MCF 10A (cell line): ENCODE measurements at regions not wholly inside any gene's neighbourhood (a gene's known extent, or its start where the extent isn't known, plus 50 kb on each side); places are given as distances from the start of the nearest gene placed in this dataset.

Experiments
- BruUV-seq: library from RNA; stranded (reverse); fragments of 400-500 nt; replicated peaks from 2 replicates; lab custom pipeline; 2021; lab: Mats Ljungman, UMichigan
- CTCF ChIA-PET: fragments of 300-600 bp; sonication (Branson Sonifier 250); formaldehyde crosslinking; extraction: SDS; loops from one replicate; lab custom pipeline; 2021; ENCODE audit warnings: antibody characterized with exemption, inconsistent platforms; lab: Yijun Ruan, JAX
- POLR2A ChIA-PET: fragments of 300-600, 350-650 bp; sonication (Branson Sonifier 250); formaldehyde crosslinking; extraction: SDS; loops from one replicate; lab custom pipeline; 2020; ENCODE audit warnings: antibody characterized with exemption, inconsistent platforms; lab: Yijun Ruan, JAX
- DNase-seq: peaks from one replicate; pipeline ENCODE4 v3.0.0-alpha.2; 2018; ENCODE audit not compliant: unreplicated experiment
- H3K27ac Mint-ChIP-seq: one replicate; pipeline ENCODE4 v1.8.0; 2022; ENCODE audit warnings: mild to moderate bottlenecking, low read depth, mixed read lengths; ENCODE audit not compliant: unreplicated experiment
- H3K27me3 Mint-ChIP-seq: one replicate; pipeline ENCODE4 v1.8.0; 2022; ENCODE audit warnings: mixed read lengths; ENCODE audit not compliant: insufficient read depth, unreplicated experiment
- H3K36me3 Mint-ChIP-seq: one replicate; pipeline ENCODE4 v1.8.0; 2022; ENCODE audit warnings: mild to moderate bottlenecking, moderate library complexity, mixed read lengths; ENCODE audit not compliant: insufficient read depth, unreplicated experiment
- H3K4me1 Mint-ChIP-seq: one replicate; pipeline ENCODE4 v1.8.0; 2022; ENCODE audit warnings: mixed read lengths; ENCODE audit not compliant: insufficient read depth, unreplicated experiment
- H3K4me3 Mint-ChIP-seq: one replicate; pipeline ENCODE4 v1.8.0; 2022; ENCODE audit warnings: mild to moderate bottlenecking, moderate library complexity, mixed read lengths; ENCODE audit not compliant: unreplicated experiment
- H3K9me3 Mint-ChIP-seq: one replicate; pipeline ENCODE4 v1.8.0; 2022; ENCODE audit warnings: mixed read lengths; ENCODE audit not compliant: unreplicated experiment
- CTCF ChIP-seq: fragments of 200-600 bp; IDR thresholded peaks from one replicate; pipeline ENCODE4 v1.8.0; 2022; ENCODE audit warnings: antibody characterized with exemption, mild to moderate bottlenecking; ENCODE audit not compliant: unreplicated experiment
- intact Hi-C: fragments of 100-400 bp; cut with micrococcal nuclease; formaldehyde crosslinking; loops from 2 replicates; pipeline ENCODE4 v1.14.1; 2022

GRCh38 chr7:56188823-56189346, 72.7 kb upstream of the NUPR2 start:
- Mint-ChIP-seq H3K4me1 (no peaks in the 10 kb centered on the region), H3K4me3 (no peak overlapping the region), H3K27ac (no peak overlapping the region), H3K27me3 (no peaks in the 10 kb centered on the region), H3K9me3 (peaks cover 18% of the 10 kb centered on the region), H3K36me3 (no peaks in the 10 kb centered on the region)
- CTCF ChIA-PET, result interaction anchor here (0.7 kb wide), 1 partner anchor 1794 kb away, joined by 3 read pairs; no protein-coding TSS in a partner anchor
- DNase-seq, result no peak
- no peak for TF ChIP-seq CTCF
- POLR2A ChIA-PET, result no interaction called here
- no TSS peak for BruUV-seq
- intact Hi-C loops, result no loop called here

GRCh38 chr7:56188376-56188775, 72.2 kb upstream of the NUPR2 start:
- ChIA-PET CTCF (no interaction called here), POLR2A (no interaction called here)
- BruUV-seq, result no TSS peak
- no peak for DNase-seq
- Mint-ChIP-seq H3K9me3 (peaks cover 20% of the 10 kb centered on the region), H3K36me3 (no peaks in the 10 kb centered on the region), H3K4me1 (no peaks in the 10 kb centered on the region), H3K27ac (no peak overlapping the region), H3K27me3 (no peaks in the 10 kb centered on the region), H3K4me3 (no peak overlapping the region)
- no peak for TF ChIP-seq CTCF
- intact Hi-C loops, result no loop called here

GRCh38 chr7:56181010-56181409, 64.8 kb upstream of the NUPR2 start:
- Mint-ChIP-seq H3K27ac (no peak overlapping the region), H3K4me1 (no peaks in the 10 kb centered on the region), H3K9me3 (peaks cover 11% of the 10 kb centered on the region), H3K4me3 (no peak overlapping the region), H3K27me3 (no peaks in the 10 kb centered on the region), H3K36me3 (no peaks in the 10 kb centered on the region)
- intact Hi-C loops, result no loop called here
- CTCF ChIA-PET, result no interaction called here
- no peak for TF ChIP-seq CTCF
- no peak for DNase-seq
- no TSS peak for BruUV-seq
- POLR2A ChIA-PET, result no interaction called here

- H3K27ac Mint-ChIP-seq, result no peak overlapping the region
- DNase-seq, result no peak
Measured at GRCh38 chr7:56175771-56176170, 59.6 kb upstream of the NUPR2 start.

More at GRCh38 chr7:56175771-56176170, 59.6 kb upstream of the NUPR2 start:
- no TSS peak for BruUV-seq
- ChIA-PET CTCF (no interaction called here), POLR2A (no interaction called here)
- no peak for TF ChIP-seq CTCF
- Mint-ChIP-seq H3K27me3 (no peaks in the 10 kb centered on the region), H3K4me1 (no peaks in the 10 kb centered on the region), H3K9me3 (peaks cover 23% of the 10 kb centered on the region), H3K4me3 (no peak overlapping the region), H3K36me3 (peaks cover 6% of the 10 kb centered on the region)
- intact Hi-C loops, result no loop called here
